ENCODE measurements at regions not wholly inside any gene's neighbourhood (a gene's known extent, or its start where the extent isn't known, plus 50 kb on each side); places are given as distances from the start of the nearest gene placed in this dataset.

DNA sequence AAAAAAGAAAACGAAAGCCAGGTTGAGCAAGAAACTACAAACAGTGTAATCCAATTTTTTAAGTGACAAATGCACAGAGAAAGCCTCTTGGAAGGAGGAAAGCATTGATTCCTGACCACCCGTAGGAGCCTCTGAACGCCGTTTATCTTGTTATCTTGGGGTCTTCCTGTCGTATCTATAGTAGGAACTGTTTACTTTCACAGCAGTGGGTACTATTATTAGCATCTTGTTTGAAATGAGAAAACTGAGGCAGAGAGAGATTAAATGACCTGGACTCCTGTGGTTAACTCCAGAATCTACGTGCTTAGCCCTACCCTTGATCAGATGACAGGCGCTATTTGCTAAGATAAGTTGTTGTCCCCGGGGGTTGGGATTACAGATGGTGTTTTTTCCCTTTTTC, 196.7 kb upstream of the FOXF1 start:
- no peaks in the 10 kb centered on the region for H3K4me1 ChIP-seq (ENCODE audit: insufficient read depth, poor library complexity, severe bottlenecking)
- H3K36me3 ChIP-seq (ENCODE audit: low read depth), result no peaks in the 10 kb centered on the region
- TF ChIP-seq CTCF (IDR thresholded peaks at IDR 0.05; ENCODE audit: poor library complexity, severe bottlenecking), result no peak
- no peak overlapping the region for H3K4me3 ChIP-seq (ENCODE audit: severe bottlenecking)
- H3K9me3 ChIP-seq (ENCODE audit: severe bottlenecking), result no peaks in the 10 kb centered on the region
- no peak for DNase-seq (ENCODE audit: low spot score)
- peaks cover 12% of the 10 kb centered on the region for H3K27me3 ChIP-seq (ENCODE audit: insufficient read depth, poor library complexity, severe bottlenecking)
- no peak overlapping the region for H3K27ac ChIP-seq (ENCODE audit: poor library complexity, severe bottlenecking)
- no peak for ATAC-seq (ENCODE audit: low read depth)

DNA sequence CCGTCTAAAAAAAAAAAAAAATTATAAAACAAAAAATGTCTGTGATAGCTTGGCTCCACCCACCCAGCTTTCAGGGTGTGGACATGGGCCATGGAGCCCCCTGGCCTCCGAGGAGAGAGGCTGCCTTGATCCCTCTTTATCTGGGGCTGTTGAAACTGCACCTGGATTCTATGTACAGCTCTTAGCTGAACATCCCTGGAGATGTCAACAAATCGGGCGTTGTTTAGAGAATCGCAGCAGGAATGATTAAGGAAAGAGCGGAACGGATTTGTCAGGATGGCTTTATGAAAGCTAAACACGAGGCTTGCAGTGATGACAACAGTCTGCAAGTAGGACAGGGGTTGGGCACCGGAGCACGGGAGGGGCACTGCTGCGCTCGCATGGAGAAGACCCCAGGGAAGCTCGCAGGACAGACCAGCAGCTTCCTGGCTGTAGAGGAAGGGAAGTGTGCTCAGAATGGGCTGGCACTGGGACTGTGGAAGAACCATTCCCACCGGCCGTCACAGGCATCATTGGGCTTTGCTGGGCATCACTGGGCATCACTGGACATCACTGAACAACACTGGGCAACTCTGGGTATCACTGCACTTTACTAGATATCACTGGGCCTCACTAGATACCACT, 195.8 kb upstream of the FOXF1 start:
- no peak for ATAC-seq (ENCODE audit: low read depth)

DNA sequence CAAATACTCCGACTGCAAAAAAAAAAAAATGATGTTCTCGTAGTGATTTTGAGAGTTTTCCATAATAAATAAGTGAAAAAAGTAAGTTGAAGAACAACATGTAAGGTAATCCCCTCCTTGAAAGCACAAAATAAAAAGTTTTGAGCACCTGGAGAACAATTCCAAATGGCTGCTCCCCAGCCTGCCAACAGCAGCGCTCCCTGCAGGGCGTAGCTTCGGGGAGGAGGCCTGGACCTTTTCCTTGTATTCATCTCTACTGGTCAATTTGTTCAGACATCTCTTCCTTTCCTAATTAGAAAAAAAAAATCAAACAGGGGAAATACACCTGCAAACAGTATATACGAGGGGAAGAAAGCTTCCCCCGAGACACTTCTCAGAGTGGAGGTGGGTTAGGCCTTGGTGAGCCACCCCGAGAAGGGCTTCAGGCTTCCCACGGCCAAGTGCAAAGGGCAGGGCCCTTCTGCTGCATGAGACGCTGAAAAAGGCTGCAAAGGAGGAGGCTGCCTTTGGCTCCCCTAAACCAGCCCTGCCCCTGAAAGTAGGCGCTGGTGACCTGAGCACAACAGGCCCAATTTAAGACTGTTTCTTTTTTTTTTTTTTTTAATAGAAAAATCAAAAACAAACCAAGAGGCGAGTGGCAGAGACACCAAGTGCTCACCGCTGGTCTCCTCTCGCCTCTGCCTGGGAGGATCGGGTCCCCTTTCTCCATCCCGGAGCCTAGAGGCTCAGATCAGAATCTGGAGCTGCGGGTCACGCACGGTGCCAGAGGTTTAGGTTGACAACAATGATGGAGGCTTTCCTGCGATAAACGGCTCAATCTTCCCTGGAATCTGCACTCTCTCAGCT, 193.1 kb upstream of the FOXF1 start:
- Histone ChIP-seq H3K27ac (ENCODE audit: poor library complexity, severe bottlenecking) (no peak overlapping the region), H3K4me3 (ENCODE audit: severe bottlenecking) (no peak overlapping the region), H3K4me1 (ENCODE audit: insufficient read depth, poor library complexity, severe bottlenecking) (no peaks in the 10 kb centered on the region), H3K27me3 (ENCODE audit: insufficient read depth, poor library complexity, severe bottlenecking) (peaks cover 20% of the 10 kb centered on the region), H3K36me3 (ENCODE audit: low read depth) (no peaks in the 10 kb centered on the region), H3K9me3 (ENCODE audit: severe bottlenecking) (no peaks in the 10 kb centered on the region)
- no peak for TF ChIP-seq CTCF (IDR thresholded peaks at IDR 0.05; ENCODE audit: poor library complexity, severe bottlenecking)
- DNase-seq (ENCODE audit: low spot score), result no peak
- no peak for ATAC-seq (ENCODE audit: low read depth)

More for the DNA sequence above, 195.8 kb upstream of the FOXF1 start:
- Histone ChIP-seq H3K9me3 (ENCODE audit: severe bottlenecking) (no peaks in the 10 kb centered on the region), H3K27ac (ENCODE audit: poor library complexity, severe bottlenecking) (no peak overlapping the region), H3K4me1 (ENCODE audit: insufficient read depth, poor library complexity, severe bottlenecking) (no peaks in the 10 kb centered on the region), H3K4me3 (ENCODE audit: severe bottlenecking) (no peak overlapping the region), H3K27me3 (ENCODE audit: insufficient read depth, poor library complexity, severe bottlenecking) (peaks cover 12% of the 10 kb centered on the region), H3K36me3 (ENCODE audit: low read depth) (no peaks in the 10 kb centered on the region)
- no peak for TF ChIP-seq CTCF (IDR thresholded peaks at IDR 0.05; ENCODE audit: poor library complexity, severe bottlenecking)
- DNase-seq (ENCODE audit: low spot score), result no peak

GRCh38 chr16:86317813-86318650, 192.3 kb upstream of the FOXF1 start:
- no peak overlapping the region for H3K27ac ChIP-seq (ENCODE audit: poor library complexity, severe bottlenecking)
- no peaks in the 10 kb centered on the region for H3K9me3 ChIP-seq (ENCODE audit: severe bottlenecking)
- TF ChIP-seq CTCF (IDR thresholded peaks at IDR 0.05; ENCODE audit: poor library complexity, severe bottlenecking), result no peak
- DNase-seq (ENCODE audit: low spot score) (no peak), ATAC-seq (ENCODE audit: low read depth) (no peak)
- no peak overlapping the region for H3K4me3 ChIP-seq (ENCODE audit: severe bottlenecking)
- peaks cover 24% of the 10 kb centered on the region for H3K27me3 ChIP-seq (ENCODE audit: insufficient read depth, poor library complexity, severe bottlenecking)
- no peaks in the 10 kb centered on the region for H3K4me1 ChIP-seq (ENCODE audit: insufficient read depth, poor library complexity, severe bottlenecking)
- H3K36me3 ChIP-seq (ENCODE audit: low read depth), result no peaks in the 10 kb centered on the region
